Activated B cell treated with CpG ODN at 0.5 μM for 24 hours (primary cell): ENCODE measurements at regions not wholly inside any gene's neighbourhood (a gene's known extent, or its start where the extent isn't known, plus 50 kb on each side); places are given as distances from the start of the nearest gene placed in this dataset.

ENCODE experiments used
- ATAC-seq: fragments of 200-7000 bp; cut with Tn5 transposase; one replicate; pipeline ENCODE4 v1.10.0; 2021; ENCODE audit warnings: low read depth, mild to moderate bottlenecking, moderate library complexity
- CTCF ChIA-PET: fragments of 350-600 bp; sonication (Branson Sonifier 250); formaldehyde crosslinking; loops from one replicate; lab custom pipeline; 2021; ENCODE audit warnings: antibody characterized with exemption; lab: Charles Lee
- POLR2A ChIA-PET: fragments of 350-600 bp; sonication (Branson Sonifier 250); formaldehyde crosslinking; loops from one replicate; lab custom pipeline; 2021; ENCODE audit warnings: antibody characterized with exemption; lab: Charles Lee
- DNase-seq: peaks from one replicate; pipeline ENCODE4 v3.0.0; 2022
- H3K27ac Mint-ChIP-seq: one replicate; pipeline ENCODE4 v1.8.0; 2020; ENCODE audit warnings: mixed read lengths
- H3K27me3 Mint-ChIP-seq: one replicate; pipeline ENCODE4 v1.8.0; 2021; ENCODE audit warnings: mixed read lengths
- H3K36me3 Mint-ChIP-seq: one replicate; pipeline ENCODE4 v1.8.0; 2021; ENCODE audit warnings: low read depth, mixed read lengths
- H3K4me1 Mint-ChIP-seq: one replicate; pipeline ENCODE4 v1.8.0; 2021; ENCODE audit warnings: mixed read lengths
- H3K4me3 Mint-ChIP-seq: one replicate; pipeline ENCODE4 v1.8.0; 2020; ENCODE audit warnings: mild to moderate bottlenecking, mixed read lengths
- H3K9me3 Mint-ChIP-seq: one replicate; pipeline ENCODE4 v1.8.0; 2020; ENCODE audit warnings: mixed read lengths
- CTCF ChIP-seq: fragments of 200-600 bp; IDR thresholded peaks from one replicate; pipeline ENCODE4 v1.8.0; 2022; ENCODE audit warnings: antibody characterized with exemption, mild to moderate bottlenecking
- intact Hi-C: fragments of 100-400 bp; cut with micrococcal nuclease; formaldehyde crosslinking; loops from one replicate; pipeline ENCODE4 v1.15.1; 2024

- no peaks in the 10 kb centered on the region for H3K27me3 Mint-ChIP-seq
- H3K9me3 Mint-ChIP-seq: no peaks in the 10 kb centered on the region
- TF ChIP-seq CTCF: no peak
- CTCF ChIA-PET: no interaction called here
- no peak overlapping the region for H3K4me3 Mint-ChIP-seq
- H3K4me1 Mint-ChIP-seq: no peaks in the 10 kb centered on the region
- no peak for DNase-seq
- POLR2A ChIA-PET: no interaction called here
- ATAC-seq: no peak
- no peaks in the 10 kb centered on the region for H3K36me3 Mint-ChIP-seq
- no peak overlapping the region for H3K27ac Mint-ChIP-seq
- intact Hi-C loops: no loop called here
Measured at GRCh38 chr2:83650898-83651297, 808.2 kb downstream of the SUCLG1 start.

- intact Hi-C loops: no loop called here
- Mint-ChIP-seq H3K4me3 (no peak overlapping the region), H3K27ac (no peak overlapping the region), H3K36me3 (no peaks in the 10 kb centered on the region), H3K4me1 (no peaks in the 10 kb centered on the region), H3K9me3 (no peaks in the 10 kb centered on the region), H3K27me3 (no peaks in the 10 kb centered on the region)
- no peak for TF ChIP-seq CTCF
- ATAC-seq (no peak), DNase-seq (no peak)
- ChIA-PET CTCF (no interaction called here), POLR2A (no interaction called here)
Measured at GRCh38 chr2:83650161-83650560, 808.9 kb downstream of the SUCLG1 start.

GRCh38 chr2:83640506-83640905, 818.6 kb downstream of the SUCLG1 start:
- intact Hi-C loops: no loop called here
- no peak overlapping the region for H3K4me3 Mint-ChIP-seq
- no peak for DNase-seq
- POLR2A ChIA-PET: no interaction called here
- CTCF ChIA-PET: no interaction called here
- no peak for TF ChIP-seq CTCF
- H3K9me3 Mint-ChIP-seq: peaks cover 5% of the 10 kb centered on the region
- H3K36me3 Mint-ChIP-seq: no peaks in the 10 kb centered on the region
- H3K27ac Mint-ChIP-seq: no peak overlapping the region
- H3K4me1 Mint-ChIP-seq: no peaks in the 10 kb centered on the region
- H3K27me3 Mint-ChIP-seq: no peaks in the 10 kb centered on the region
- ATAC-seq: no peak

GRCh38 chr2:83633423-83633822, 825.7 kb downstream of the SUCLG1 start:
- no peaks in the 10 kb centered on the region for H3K27me3 Mint-ChIP-seq
- ChIA-PET POLR2A (no interaction called here), CTCF (no interaction called here)
- intact Hi-C loops: no loop called here
- H3K36me3 Mint-ChIP-seq: no peaks in the 10 kb centered on the region
- no peak for TF ChIP-seq CTCF
- no peak overlapping the region for H3K4me3 Mint-ChIP-seq
- no peaks in the 10 kb centered on the region for H3K4me1 Mint-ChIP-seq
- H3K27ac Mint-ChIP-seq: no peak overlapping the region
- peaks cover 6% of the 10 kb centered on the region for H3K9me3 Mint-ChIP-seq
- DNase-seq (no peak), ATAC-seq (no peak)

GRCh38 chr2:83630351-83630750, 828.7 kb downstream of the SUCLG1 start:
- no peak for TF ChIP-seq CTCF
- Mint-ChIP-seq H3K27ac (no peak overlapping the region), H3K4me3 (no peak overlapping the region), H3K36me3 (no peaks in the 10 kb centered on the region), H3K4me1 (no peaks in the 10 kb centered on the region), H3K27me3 (no peaks in the 10 kb centered on the region), H3K9me3 (peaks cover 3% of the 10 kb centered on the region)
- intact Hi-C loops: no loop called here
- DNase-seq (no peak), ATAC-seq (no peak)
- CTCF ChIA-PET: no interaction called here
- POLR2A ChIA-PET: no interaction called here
